Endothelial cell of umbilical vein (primary cell): ENCODE measurements at regions not wholly inside any gene's neighbourhood (a gene's known extent, or its start where the extent isn't known, plus 50 kb on each side); places are given as distances from the start of the nearest gene placed in this dataset.

Experiments
- BruUV-seq: library from RNA; stranded (reverse); fragments of 400-500 nt; replicated peaks from 2 replicates; lab custom pipeline; 2021; lab: Mats Ljungman, UMichigan
- CTCF ChIA-PET: fragments of 300-600, 350-600 bp; sonication (Branson Sonifier 250); formaldehyde crosslinking; loops from one replicate; lab custom pipeline; 2021; ENCODE audit warnings: antibody characterized with exemption, inconsistent platforms; lab: Charles Lee
- POLR2A ChIA-PET: fragments of 300-600, 350-600 bp; sonication (Branson Sonifier 250); formaldehyde crosslinking; loops from one replicate; lab custom pipeline; 2021; ENCODE audit warnings: antibody characterized with exemption, inconsistent platforms; lab: Charles Lee
- DNase-seq: peaks from one replicate; pipeline ENCODE4 v3.0.0-alpha.2; 2011; ENCODE audit warnings: low read depth, low spot score
- FAIRE-seq: peaks from 2 replicates; lab custom pipeline; 2011; peaks lifted over from hg19 to GRCh38; lab: Jason Lieb, UNC
- H2AFZ ChIP-seq: 2 replicates; pipeline ENCODE4 v1.6.0; 2012; ENCODE audit warnings: low read depth, low read length, control low read depth, inconsistent platforms
- H3K27ac ChIP-seq: 2 replicates; pipeline ENCODE4 v1.5.1; 2011; ENCODE audit warnings: low read depth, mild to moderate bottlenecking, control low read depth, low read length, moderate library complexity; ENCODE audit not compliant: insufficient read depth
- H3K27me3 ChIP-seq, 2 experiments: 2 replicates each; pipeline versions ENCODE4 v1.6.0 to v1.6.1; 2011; ENCODE audit warnings: low read length in 2 of 2, mixed read lengths in 1 of 2; ENCODE audit not compliant: control insufficient read depth in 2 of 2, insufficient read depth in 2 of 2
- H3K36me3 ChIP-seq, 2 experiments: 2 replicates in 1 of 2; 3 replicates in 1 of 2; pipeline ENCODE4 v1.5.1; 2011; ENCODE audit warnings: low read length in 2 of 2, mild to moderate bottlenecking in 1 of 2, moderate library complexity in 1 of 2; ENCODE audit not compliant: control insufficient read depth in 2 of 2, insufficient read depth in 2 of 2; ENCODE audit errors: extremely low read depth in 1 of 2
- H3K4me1 ChIP-seq: 3 replicates; pipeline ENCODE4 v1.5.1; 2011; ENCODE audit warnings: mild to moderate bottlenecking, low read length; ENCODE audit not compliant: control insufficient read depth, insufficient read depth; ENCODE audit errors: extremely low read depth
- H3K4me2 ChIP-seq: 2 replicates; pipeline ENCODE4 v1.6.1; 2011; ENCODE audit warnings: low read length, control low read depth, mixed read lengths; ENCODE audit not compliant: insufficient read depth
- H3K4me3 ChIP-seq, 3 experiments: fragments of 200-600 bp in 1 of 3; sonication (generic), shearing (Covaris generic) in 1 of 3; replicated peaks in 1 of 3; 2 replicates each; pipeline ENCODE4 v1.5.1; 2011 to 2016; ENCODE audit warnings: control low read depth in 3 of 3, low read length in 3 of 3, mild to moderate bottlenecking in 2 of 3, inconsistent platforms in 1 of 3, low read depth in 1 of 3, moderate library complexity in 1 of 3; ENCODE audit not compliant: insufficient read depth in 1 of 3
- H3K79me2 ChIP-seq: 2 replicates; pipeline ENCODE4 v1.6.0; 2012; ENCODE audit warnings: low read length, inconsistent platforms; ENCODE audit not compliant: control insufficient read depth, insufficient read depth
- H3K9ac ChIP-seq: replicated peaks from 2 replicates; pipeline ENCODE3; 2011; ENCODE audit warnings: low read length, control low read depth; ENCODE audit not compliant: insufficient read depth; ENCODE audit errors: extremely low read depth
- H3K9me1 ChIP-seq: replicated peaks from 3 replicates; pipeline ENCODE4 v1.6.0; 2011; ENCODE audit warnings: mild to moderate bottlenecking, low read length; ENCODE audit not compliant: control insufficient read depth, insufficient read depth; ENCODE audit errors: extremely low read depth
- H3K9me3 ChIP-seq: replicated peaks from 2 replicates; pipeline ENCODE4 v1.5.1; 2012; ENCODE audit warnings: low read length, inconsistent platforms; ENCODE audit not compliant: control insufficient read depth, insufficient read depth
- H4K20me1 ChIP-seq: replicated peaks from 2 replicates; pipeline ENCODE3; 2011; ENCODE audit warnings: mild to moderate bottlenecking, low read length; ENCODE audit not compliant: control insufficient read depth, insufficient read depth; ENCODE audit errors: extremely low read depth
- CTCF ChIP-seq, 2 donors: IDR thresholded peaks; 1 replicate in 1 of 2; 2 replicates in 1 of 2; pipeline ENCODE4 v1.5.1; 2011; ENCODE audit warnings: low read length in 2 of 2, mild to moderate bottlenecking in 2 of 2, moderate library complexity in 2 of 2, control low read depth in 1 of 2, inconsistent platforms in 1 of 2, low read depth in 1 of 2; ENCODE audit not compliant: insufficient read depth in 1 of 2; ENCODE audit errors: extremely low read depth in 1 of 2
- EZH2 ChIP-seq: IDR thresholded peaks from 2 replicates; pipeline ENCODE4 v1.6.1; 2012; ENCODE audit warnings: borderline replicate concordance, low read depth, mild to moderate bottlenecking, moderate library complexity, low read length, inconsistent platforms; ENCODE audit not compliant: severe bottlenecking
- FOS ChIP-seq: IDR thresholded peaks from 2 replicates; pipeline ENCODE4 v1.6.1; 2011; ENCODE audit warnings: mild to moderate bottlenecking, low read length, moderate library complexity, borderline replicate concordance; ENCODE audit not compliant: insufficient read depth
- GATA2 ChIP-seq: IDR thresholded peaks from 2 replicates; pipeline ENCODE4 v1.7.0; 2011; ENCODE audit warnings: low read depth, mild to moderate bottlenecking, moderate library complexity, mixed read lengths, low read length; ENCODE audit not compliant: insufficient read length, insufficient read depth
- JUN ChIP-seq: IDR thresholded peaks from 2 replicates; pipeline ENCODE4 v1.6.1; 2011; ENCODE audit warnings: borderline replicate concordance, low read depth; ENCODE audit not compliant: insufficient read length, insufficient read depth
- MAX ChIP-seq: IDR thresholded peaks from 2 replicates; pipeline ENCODE4 v1.6.1; 2011; ENCODE audit not compliant: insufficient read depth, insufficient read length
- MYC ChIP-seq: IDR thresholded peaks from one replicate; pipeline ENCODE4 v1.6.1; 2011; ENCODE audit warnings: mild to moderate bottlenecking, low read depth, low read length
- POLR2A ChIP-seq: IDR thresholded peaks from 2 replicates; pipeline ENCODE4 v1.6.1; 2012; ENCODE audit warnings: low read depth, mild to moderate bottlenecking, control low read depth, low read length
- POLR2AphosphoS5 ChIP-seq: IDR thresholded peaks from 2 replicates; pipeline ENCODE4 v1.6.1; 2012; ENCODE audit warnings: low read depth, mild to moderate bottlenecking, control low read depth, low read length, moderate library complexity; ENCODE audit not compliant: insufficient read depth
- dilution Hi-C: fragments of 300-500 bp; cut with MboI; formaldehyde crosslinking; loops from one replicate; pipeline ENCODE4 v1.15.0; 2019; ENCODE audit warnings: low sequenced_read_pairs; ENCODE audit not compliant: extremely low pct_ligation_motif_present
- intact Hi-C: fragments of 100-400 bp; cut with micrococcal nuclease; formaldehyde crosslinking; loops from one replicate; pipeline ENCODE4 v1.10.0; 2022

GRCh38 chr2:19772981-19773380, 128.8 kb downstream of the TTC32 start:
- dilution Hi-C loops = no loop called here
- Histone ChIP-seq H4K20me1 (no peaks in the 10 kb centered on the region), H2AFZ (no peak overlapping the region), H3K36me3 (no peaks in the 10 kb centered on the region), H3K27ac (no peak overlapping the region), H3K9ac (no peak overlapping the region), H3K4me3 (no peak overlapping the region), H3K4me1 (peaks cover 11% of the 10 kb centered on the region), H3K79me2 (no peaks in the 10 kb centered on the region), H3K27me3 (peaks cover 0 to 2% of the 10 kb centered on the region in 2 experiments), H3K4me2 (no peak overlapping the region), H3K9me3 (no peaks in the 10 kb centered on the region), H3K9me1 (no peaks in the 10 kb centered on the region)
- no TSS peak for BruUV-seq
- intact Hi-C loops = no loop called here
- CTCF ChIA-PET = interaction anchor here (0.6 to 1.6 kb wide), 4 partner anchors 12 to 89 kb away, joined by 3 to 9 read pairs (median 3); no protein-coding TSS in a partner anchor
- POLR2A ChIA-PET = no interaction called here
- no peak for TF ChIP-seq FOS
- TF ChIP-seq MYC = no peak
- TF ChIP-seq EZH2 = no peak
- no peak for TF ChIP-seq MAX
- no peak for TF ChIP-seq GATA2
- TF ChIP-seq POLR2AphosphoS5 = no peak
- no peak for TF ChIP-seq JUN
- no peak for TF ChIP-seq CTCF (IDR thresholded peaks at IDR 0.05; ENCODE audit: extremely low read depth in 1 of 2, insufficient read depth in 1 of 2, low read depth in 1 of 2, low read length in 2 of 2)
- TF ChIP-seq POLR2A = no peak
- no peak for FAIRE-seq
- no peak for DNase-seq
